ENCODE measurements at regions not wholly inside any gene's neighbourhood (a gene's known extent, or its start where the extent isn't known, plus 50 kb on each side); places are given as distances from the start of the nearest gene placed in this dataset.

- H3K4me1 ChIP-seq (ENCODE audit: insufficient read depth, low read length), result no peaks in the 10 kb centered on the region
- no peaks in the 10 kb centered on the region for H4K20me1 ChIP-seq (ENCODE audit: insufficient read depth, low read length)
- DNase-seq (ENCODE audit: insufficient read length, low spot score, missing footprints), result no peak
- H3K36me3 ChIP-seq (ENCODE audit: insufficient read depth, low read length), result no peaks in the 10 kb centered on the region
- H3K27me3 ChIP-seq (ENCODE audit: insufficient read depth, low read length), result no peaks in the 10 kb centered on the region
- H2AFZ ChIP-seq (ENCODE audit: low read length), result no peak overlapping the region
- no peak overlapping the region for H3K4me3 ChIP-seq (ENCODE audit: insufficient read depth, low read length)
- TF ChIP-seq CTCF (IDR thresholded peaks at IDR 0.05; ENCODE audit: extremely low read depth, low read depth, low read length), result no peak
- no peak overlapping the region for H3K27ac ChIP-seq (ENCODE audit: low read depth, low read length)
- H3K4me2 ChIP-seq (ENCODE audit: insufficient read depth, low read length), result no peak overlapping the region
- no peaks in the 10 kb centered on the region for H3K79me2 ChIP-seq (ENCODE audit: insufficient read depth, low read length)
- peaks cover 3% of the 10 kb centered on the region for H3K9me3 ChIP-seq (ENCODE audit: low read depth, low read length)
These were observed 202.1 kb downstream of the NOVA1 start for GRCh38 chr14:26395726-26396125.

- Histone ChIP-seq H3K4me3 (ENCODE audit: insufficient read depth, low read length) (no peak overlapping the region), H3K9me3 (ENCODE audit: low read depth, low read length) (no peaks in the 10 kb centered on the region), H3K4me1 (ENCODE audit: insufficient read depth, low read length) (no peaks in the 10 kb centered on the region), H3K27ac (ENCODE audit: low read depth, low read length) (no peak overlapping the region), H2AFZ (ENCODE audit: low read length) (no peak overlapping the region), H4K20me1 (ENCODE audit: insufficient read depth, low read length) (no peaks in the 10 kb centered on the region), H3K79me2 (ENCODE audit: insufficient read depth, low read length) (no peaks in the 10 kb centered on the region), H3K4me2 (ENCODE audit: insufficient read depth, low read length) (no peak overlapping the region), H3K36me3 (ENCODE audit: insufficient read depth, low read length) (no peaks in the 10 kb centered on the region), H3K27me3 (ENCODE audit: insufficient read depth, low read length) (no peaks in the 10 kb centered on the region)
- TF ChIP-seq CTCF (IDR thresholded peaks at IDR 0.05; ENCODE audit: extremely low read depth, low read depth, low read length), result no peak
- no peak for DNase-seq (ENCODE audit: insufficient read length, low spot score, missing footprints)
These were observed 203.6 kb downstream of the NOVA1 start for GRCh38 chr14:26394150-26394810.

GRCh38 chr14:26392498-26392897 is 205.3 kb downstream of the NOVA1 start:
- TF ChIP-seq CTCF (IDR thresholded peaks at IDR 0.05; ENCODE audit: extremely low read depth, low read depth, low read length), result no peak

GRCh38 chr14:26389646-26390508 is 208.0 kb downstream of the NOVA1 start:
- Histone ChIP-seq H2AFZ (ENCODE audit: low read length) (no peak overlapping the region), H3K4me3 (ENCODE audit: insufficient read depth, low read length) (no peak overlapping the region), H3K79me2 (ENCODE audit: insufficient read depth, low read length) (no peaks in the 10 kb centered on the region), H4K20me1 (ENCODE audit: insufficient read depth, low read length) (no peaks in the 10 kb centered on the region), H3K4me2 (ENCODE audit: insufficient read depth, low read length) (no peak overlapping the region), H3K27ac (ENCODE audit: low read depth, low read length) (no peak overlapping the region), H3K27me3 (ENCODE audit: insufficient read depth, low read length) (no peaks in the 10 kb centered on the region), H3K4me1 (ENCODE audit: insufficient read depth, low read length) (no peaks in the 10 kb centered on the region), H3K36me3 (ENCODE audit: insufficient read depth, low read length) (no peaks in the 10 kb centered on the region), H3K9me3 (ENCODE audit: low read depth, low read length) (no peaks in the 10 kb centered on the region)
- no peak for DNase-seq (ENCODE audit: insufficient read length, low spot score, missing footprints)
- TF ChIP-seq CTCF (IDR thresholded peaks at IDR 0.05; ENCODE audit: extremely low read depth, low read depth, low read length), result no peak

More at GRCh38 chr14:26392498-26392897, 205.3 kb downstream of the NOVA1 start:
- Histone ChIP-seq H3K79me2 (ENCODE audit: insufficient read depth, low read length) (no peaks in the 10 kb centered on the region), H4K20me1 (ENCODE audit: insufficient read depth, low read length) (no peaks in the 10 kb centered on the region), H3K27me3 (ENCODE audit: insufficient read depth, low read length) (no peaks in the 10 kb centered on the region), H3K27ac (ENCODE audit: low read depth, low read length) (no peak overlapping the region), H3K4me2 (ENCODE audit: insufficient read depth, low read length) (no peak overlapping the region), H2AFZ (ENCODE audit: low read length) (no peak overlapping the region), H3K4me1 (ENCODE audit: insufficient read depth, low read length) (no peaks in the 10 kb centered on the region), H3K4me3 (ENCODE audit: insufficient read depth, low read length) (no peak overlapping the region), H3K9me3 (ENCODE audit: low read depth, low read length) (no peaks in the 10 kb centered on the region), H3K36me3 (ENCODE audit: insufficient read depth, low read length) (no peaks in the 10 kb centered on the region)
- no peak for DNase-seq (ENCODE audit: insufficient read length, low spot score, missing footprints)
